GM12878 (cell line): ENCODE measurements at regions not wholly inside any gene's neighbourhood (a gene's known extent, or its start where the extent isn't known, plus 50 kb on each side); places are given as distances from the start of the nearest gene placed in this dataset.

Experiments
- BCLAF1 ChIP-seq: fragments of 450-650 bp; IDR thresholded peaks from 2 replicates; pipeline ENCODE4 v1.6.1; 2017; ENCODE audit warnings: antibody characterized with exemption, mild to moderate bottlenecking, moderate library complexity
- JUND ChIP-seq: IDR thresholded peaks from 2 replicates; pipeline ENCODE4 v1.6.1; 2012; ENCODE audit warnings: low read depth, mild to moderate bottlenecking, low read length, improper control_type of control experiment, moderate library complexity
- LARP7 ChIP-seq: fragments of 450-650 bp; IDR thresholded peaks from 2 replicates; pipeline ENCODE4 v1.6.1; 2017; ENCODE audit warnings: mild to moderate bottlenecking
- MAX ChIP-seq: IDR thresholded peaks from 2 replicates; pipeline ENCODE4 v1.6.1; 2012; ENCODE audit warnings: low read depth, low read length, improper control_type of control experiment
- TBL1XR1 ChIP-seq: IDR thresholded peaks from 2 replicates; pipeline ENCODE4 v1.6.1; 2012; ENCODE audit warnings: low read depth, low read length, improper control_type of control experiment
- ZNF384 ChIP-seq: IDR thresholded peaks from 2 replicates; pipeline ENCODE4 v1.6.1; 2012; ENCODE audit warnings: low read depth, mild to moderate bottlenecking, low read length, improper control_type of control experiment, borderline replicate concordance
- ZNF622 ChIP-seq: fragments of 450-650 bp; IDR thresholded peaks from 2 replicates; pipeline ENCODE4 v1.6.1; 2017; ENCODE audit warnings: mild to moderate bottlenecking, inconsistent platforms
- TF ChIP-seq, protein P1 (sequence below), 3 experiments: IDR thresholded peaks in 2 of 3; conservative IDR thresholded peaks in 1 of 3; 2 replicates each; pipeline ENCODE4 v1.5.1; 2011; ENCODE audit warnings: low read depth in 3 of 3, low read length in 3 of 3, mild to moderate bottlenecking in 3 of 3, control low read depth in 2 of 3, moderate library complexity in 2 of 3, inconsistent platforms in 1 of 3, mixed read lengths in 1 of 3; ENCODE audit not compliant: control insufficient read depth in 2 of 3, insufficient read depth in 1 of 3; ENCODE audit errors: extremely low read depth in 1 of 3
- TF ChIP-seq, protein P2 (sequence below): IDR thresholded peaks from 2 replicates; pipeline ENCODE4 v1.6.1; 2012; ENCODE audit warnings: mild to moderate bottlenecking, low read depth, low read length

- TF ChIP-seq BCLAF1 (no peak), ZNF384 (no peak), ZNF622 (no peak), TBL1XR1 (no peak), JUND (no peak), LARP7 (no peak), MAX (no peak)
- TF ChIP-seq, protein P1, sequence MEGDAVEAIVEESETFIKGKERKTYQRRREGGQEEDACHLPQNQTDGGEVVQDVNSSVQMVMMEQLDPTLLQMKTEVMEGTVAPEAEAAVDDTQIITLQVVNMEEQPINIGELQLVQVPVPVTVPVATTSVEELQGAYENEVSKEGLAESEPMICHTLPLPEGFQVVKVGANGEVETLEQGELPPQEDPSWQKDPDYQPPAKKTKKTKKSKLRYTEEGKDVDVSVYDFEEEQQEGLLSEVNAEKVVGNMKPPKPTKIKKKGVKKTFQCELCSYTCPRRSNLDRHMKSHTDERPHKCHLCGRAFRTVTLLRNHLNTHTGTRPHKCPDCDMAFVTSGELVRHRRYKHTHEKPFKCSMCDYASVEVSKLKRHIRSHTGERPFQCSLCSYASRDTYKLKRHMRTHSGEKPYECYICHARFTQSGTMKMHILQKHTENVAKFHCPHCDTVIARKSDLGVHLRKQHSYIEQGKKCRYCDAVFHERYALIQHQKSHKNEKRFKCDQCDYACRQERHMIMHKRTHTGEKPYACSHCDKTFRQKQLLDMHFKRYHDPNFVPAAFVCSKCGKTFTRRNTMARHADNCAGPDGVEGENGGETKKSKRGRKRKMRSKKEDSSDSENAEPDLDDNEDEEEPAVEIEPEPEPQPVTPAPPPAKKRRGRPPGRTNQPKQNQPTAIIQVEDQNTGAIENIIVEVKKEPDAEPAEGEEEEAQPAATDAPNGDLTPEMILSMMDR (IDR thresholded peaks at IDR 0.05 in 2 of 3, conservative IDR thresholded peaks at IDR 0.05 in 1 of 3; ENCODE audit: control insufficient read depth in 2 of 3, extremely low read depth in 1 of 3, insufficient read depth in 1 of 3, low read depth in 3 of 3, low read length in 3 of 3), result no peak
- TF ChIP-seq, protein P2, sequence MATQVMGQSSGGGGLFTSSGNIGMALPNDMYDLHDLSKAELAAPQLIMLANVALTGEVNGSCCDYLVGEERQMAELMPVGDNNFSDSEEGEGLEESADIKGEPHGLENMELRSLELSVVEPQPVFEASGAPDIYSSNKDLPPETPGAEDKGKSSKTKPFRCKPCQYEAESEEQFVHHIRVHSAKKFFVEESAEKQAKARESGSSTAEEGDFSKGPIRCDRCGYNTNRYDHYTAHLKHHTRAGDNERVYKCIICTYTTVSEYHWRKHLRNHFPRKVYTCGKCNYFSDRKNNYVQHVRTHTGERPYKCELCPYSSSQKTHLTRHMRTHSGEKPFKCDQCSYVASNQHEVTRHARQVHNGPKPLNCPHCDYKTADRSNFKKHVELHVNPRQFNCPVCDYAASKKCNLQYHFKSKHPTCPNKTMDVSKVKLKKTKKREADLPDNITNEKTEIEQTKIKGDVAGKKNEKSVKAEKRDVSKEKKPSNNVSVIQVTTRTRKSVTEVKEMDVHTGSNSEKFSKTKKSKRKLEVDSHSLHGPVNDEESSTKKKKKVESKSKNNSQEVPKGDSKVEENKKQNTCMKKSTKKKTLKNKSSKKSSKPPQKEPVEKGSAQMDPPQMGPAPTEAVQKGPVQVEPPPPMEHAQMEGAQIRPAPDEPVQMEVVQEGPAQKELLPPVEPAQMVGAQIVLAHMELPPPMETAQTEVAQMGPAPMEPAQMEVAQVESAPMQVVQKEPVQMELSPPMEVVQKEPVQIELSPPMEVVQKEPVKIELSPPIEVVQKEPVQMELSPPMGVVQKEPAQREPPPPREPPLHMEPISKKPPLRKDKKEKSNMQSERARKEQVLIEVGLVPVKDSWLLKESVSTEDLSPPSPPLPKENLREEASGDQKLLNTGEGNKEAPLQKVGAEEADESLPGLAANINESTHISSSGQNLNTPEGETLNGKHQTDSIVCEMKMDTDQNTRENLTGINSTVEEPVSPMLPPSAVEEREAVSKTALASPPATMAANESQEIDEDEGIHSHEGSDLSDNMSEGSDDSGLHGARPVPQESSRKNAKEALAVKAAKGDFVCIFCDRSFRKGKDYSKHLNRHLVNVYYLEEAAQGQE, result no peak
- TF ChIP-seq, all 136 proteins: peak for 0
Observed at GRCh38 chr3:168396861-168397260, 301.1 kb upstream of the GOLIM4 start (continued).
